ENCODE measurements at regions not wholly inside any gene's neighbourhood (a gene's known extent, or its start where the extent isn't known, plus 50 kb on each side); places are given as distances from the start of the nearest gene placed in this dataset.

DNA sequence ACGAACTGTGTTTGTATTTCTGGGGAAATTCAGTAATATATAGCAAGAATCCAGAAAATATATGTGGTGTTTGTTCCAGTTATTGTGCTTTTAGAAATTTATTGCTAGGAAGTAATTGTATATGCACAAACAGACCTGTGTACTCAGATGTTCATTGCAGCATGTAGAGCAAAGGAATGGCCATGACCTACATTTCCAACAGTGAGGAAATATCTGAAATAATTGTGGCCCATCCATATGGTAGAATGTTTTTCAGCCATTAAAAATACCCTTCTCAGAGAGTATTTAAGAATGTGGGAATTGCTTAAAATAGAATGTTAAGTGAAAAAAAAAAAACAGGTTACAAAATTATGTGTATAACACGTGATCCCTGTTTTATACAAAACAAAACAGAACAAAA is 77.3 kb downstream of the TMX1 start:
- TF ChIP-seq, protein P1, sequence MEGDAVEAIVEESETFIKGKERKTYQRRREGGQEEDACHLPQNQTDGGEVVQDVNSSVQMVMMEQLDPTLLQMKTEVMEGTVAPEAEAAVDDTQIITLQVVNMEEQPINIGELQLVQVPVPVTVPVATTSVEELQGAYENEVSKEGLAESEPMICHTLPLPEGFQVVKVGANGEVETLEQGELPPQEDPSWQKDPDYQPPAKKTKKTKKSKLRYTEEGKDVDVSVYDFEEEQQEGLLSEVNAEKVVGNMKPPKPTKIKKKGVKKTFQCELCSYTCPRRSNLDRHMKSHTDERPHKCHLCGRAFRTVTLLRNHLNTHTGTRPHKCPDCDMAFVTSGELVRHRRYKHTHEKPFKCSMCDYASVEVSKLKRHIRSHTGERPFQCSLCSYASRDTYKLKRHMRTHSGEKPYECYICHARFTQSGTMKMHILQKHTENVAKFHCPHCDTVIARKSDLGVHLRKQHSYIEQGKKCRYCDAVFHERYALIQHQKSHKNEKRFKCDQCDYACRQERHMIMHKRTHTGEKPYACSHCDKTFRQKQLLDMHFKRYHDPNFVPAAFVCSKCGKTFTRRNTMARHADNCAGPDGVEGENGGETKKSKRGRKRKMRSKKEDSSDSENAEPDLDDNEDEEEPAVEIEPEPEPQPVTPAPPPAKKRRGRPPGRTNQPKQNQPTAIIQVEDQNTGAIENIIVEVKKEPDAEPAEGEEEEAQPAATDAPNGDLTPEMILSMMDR (IDR thresholded peaks at IDR 0.05), result no peak
- no peak for TF ChIP-seq POLR2A (IDR thresholded peaks at IDR 0.05)

Data from heart left ventricle (tissue), 13 donors.